Peyer's patch (tissue), 4 donors: ENCODE measurements at regions not wholly inside any gene's neighbourhood (a gene's known extent, or its start where the extent isn't known, plus 50 kb on each side); places are given as distances from the start of the nearest gene placed in this dataset.
"Not testable (repeated sequence)": the region's sequence is repeated elsewhere in the genome, so short reads cannot be mapped to it uniquely, and the experiment has no call there.

Source experiments
- DNase-seq, 3 donors: peaks; one replicate each; pipeline ENCODE4 v3.0.0-alpha.2; 2017 to 2019
- H3K27ac ChIP-seq, 4 donors: fragments of 200-600 bp; sonication (generic); one replicate each; pipeline ENCODE4 v1.5.1; 2016 to 2019
- H3K27me3 ChIP-seq, 2 donors: fragments of 200-600 bp; sonication (generic); one replicate each; pipeline ENCODE4 v1.5.1; 2019
- H3K36me3 ChIP-seq, 3 donors: fragments of 200-600 bp; sonication (generic); one replicate each; pipeline ENCODE4 v1.5.1; 2016 to 2019
- H3K4me1 ChIP-seq, 4 donors: fragments of 200-600 bp; sonication (generic); one replicate each; pipeline ENCODE4 v1.5.1; 2016 to 2019
- H3K4me3 ChIP-seq, 4 donors: fragments of 200-600 bp; sonication (generic); 1 replicate in 3 of 4; 2 replicates in 1 of 4; pipeline ENCODE4 v1.5.1; 2016 to 2019; ENCODE audit warnings: mild to moderate bottlenecking in 1 of 4
- H3K9me3 ChIP-seq, 4 donors: fragments of 200-600 bp; sonication (generic); one replicate each; pipeline ENCODE4 v1.5.1; 2016 to 2019; ENCODE audit warnings: mild to moderate bottlenecking in 1 of 4
- POLR2A ChIP-seq, 2 donors: fragments of 450-650 bp; IDR thresholded peaks; one replicate each; pipeline ENCODE4 v1.5.1; 2017; ENCODE audit warnings: antibody characterized with exemption in 2 of 2, mild to moderate bottlenecking in 2 of 2, moderate library complexity in 2 of 2
- TF ChIP-seq, protein P1 (sequence below), 6 experiments: fragments of 450-650 bp in 4 of 6; fragments of 200-600 bp in 2 of 6; sonication (generic) in 1 of 6; IDR thresholded peaks; one replicate each; pipeline ENCODE4 v1.5.1; 2017 to 2019; ENCODE audit warnings: antibody characterized with exemption in 6 of 6, mild to moderate bottlenecking in 3 of 6, moderate library complexity in 1 of 6

DNA sequence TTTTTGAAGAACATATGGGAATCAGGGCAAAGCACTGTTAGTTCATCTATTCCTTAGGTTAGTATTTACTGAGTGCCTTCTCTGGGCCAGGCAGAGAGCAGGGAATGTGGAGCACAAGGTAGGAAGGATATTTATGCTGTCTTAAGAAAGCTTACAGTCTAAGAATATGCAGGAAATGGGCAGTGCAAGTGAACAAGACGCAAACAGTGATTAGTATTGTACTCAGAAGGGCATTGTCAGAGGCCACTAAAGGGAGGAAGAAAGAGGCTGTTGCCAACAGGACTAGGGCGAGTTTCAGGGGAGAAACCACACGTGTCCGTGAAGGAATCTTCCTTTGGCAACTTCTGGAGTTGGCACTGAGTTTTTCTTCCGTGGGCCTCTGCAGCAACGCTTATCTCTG, 552.8 kb upstream of the COBL start:
- Histone ChIP-seq H3K9me3 (no peaks in the 10 kb centered on the region), H3K27ac (no peak overlapping the region), H3K36me3 (no peaks in the 10 kb centered on the region), H3K4me1 (no peaks in the 10 kb centered on the region), H3K27me3 (no peaks in the 10 kb centered on the region), H3K4me3 (no peak overlapping the region)
- DNase-seq = no peak
- TF ChIP-seq, protein P1, sequence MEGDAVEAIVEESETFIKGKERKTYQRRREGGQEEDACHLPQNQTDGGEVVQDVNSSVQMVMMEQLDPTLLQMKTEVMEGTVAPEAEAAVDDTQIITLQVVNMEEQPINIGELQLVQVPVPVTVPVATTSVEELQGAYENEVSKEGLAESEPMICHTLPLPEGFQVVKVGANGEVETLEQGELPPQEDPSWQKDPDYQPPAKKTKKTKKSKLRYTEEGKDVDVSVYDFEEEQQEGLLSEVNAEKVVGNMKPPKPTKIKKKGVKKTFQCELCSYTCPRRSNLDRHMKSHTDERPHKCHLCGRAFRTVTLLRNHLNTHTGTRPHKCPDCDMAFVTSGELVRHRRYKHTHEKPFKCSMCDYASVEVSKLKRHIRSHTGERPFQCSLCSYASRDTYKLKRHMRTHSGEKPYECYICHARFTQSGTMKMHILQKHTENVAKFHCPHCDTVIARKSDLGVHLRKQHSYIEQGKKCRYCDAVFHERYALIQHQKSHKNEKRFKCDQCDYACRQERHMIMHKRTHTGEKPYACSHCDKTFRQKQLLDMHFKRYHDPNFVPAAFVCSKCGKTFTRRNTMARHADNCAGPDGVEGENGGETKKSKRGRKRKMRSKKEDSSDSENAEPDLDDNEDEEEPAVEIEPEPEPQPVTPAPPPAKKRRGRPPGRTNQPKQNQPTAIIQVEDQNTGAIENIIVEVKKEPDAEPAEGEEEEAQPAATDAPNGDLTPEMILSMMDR (IDR thresholded peaks at IDR 0.05) = no peak
- no peak for TF ChIP-seq POLR2A (IDR thresholded peaks at IDR 0.05)

DNA sequence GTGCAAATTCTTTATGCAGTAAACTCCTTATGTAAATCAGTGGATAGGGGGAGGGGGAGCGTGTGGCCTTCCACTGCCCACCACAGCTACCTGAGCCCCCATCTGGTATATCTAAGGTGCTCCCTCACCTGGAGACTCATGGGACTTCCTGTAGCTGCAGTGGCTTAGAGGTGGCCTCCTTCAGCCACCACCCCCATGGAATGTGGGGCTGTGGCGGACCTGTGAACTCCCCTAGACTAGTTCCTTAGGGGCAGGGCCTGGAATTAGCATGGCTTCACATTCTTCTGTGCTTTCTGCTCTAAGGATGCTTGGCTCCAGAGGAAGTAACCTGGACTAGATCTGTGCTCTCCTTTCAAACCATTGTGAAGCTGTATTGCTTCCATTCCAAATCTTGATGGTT, 550.5 kb upstream of the COBL start:
- no peak for TF ChIP-seq POLR2A (IDR thresholded peaks at IDR 0.05)
- TF ChIP-seq, protein P1 (IDR thresholded peaks at IDR 0.05) = no peak
- Histone ChIP-seq H3K4me1 (no peaks in the 10 kb centered on the region), H3K27ac (no peak overlapping the region), H3K4me3 (no peak overlapping the region), H3K36me3 (no peaks in the 10 kb centered on the region), H3K27me3 (no peaks in the 10 kb centered on the region), H3K9me3 (no peaks in the 10 kb centered on the region)
- DNase-seq = no peak

DNA sequence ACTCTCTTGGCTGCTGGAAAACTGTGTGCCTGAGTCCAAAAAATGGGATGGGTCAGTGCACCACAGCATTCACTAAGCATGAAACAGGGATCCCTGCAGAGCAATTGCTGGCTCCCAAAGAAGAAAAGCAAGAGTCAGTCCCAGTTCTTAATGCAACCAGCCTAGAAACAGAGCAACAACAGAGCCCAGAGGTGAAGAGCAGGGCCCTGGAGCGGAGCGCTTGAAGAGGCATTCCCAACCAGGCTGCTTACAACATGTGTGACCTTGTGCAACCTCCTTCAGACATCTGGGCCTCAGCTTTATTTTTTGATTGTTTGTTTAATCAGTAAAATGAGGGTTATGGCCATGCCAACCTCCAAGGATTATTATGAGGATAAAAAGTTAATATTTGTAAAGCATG, 543.7 kb upstream of the COBL start:
- peaks cover 0 to 1% (median 0%) of the 10 kb centered on the region in 4 donors for H3K9me3 ChIP-seq
- no peak overlapping the region for H3K27ac ChIP-seq
- TF ChIP-seq, protein P1 (IDR thresholded peaks at IDR 0.05) = no peak
- TF ChIP-seq POLR2A (IDR thresholded peaks at IDR 0.05) = no peak
- no peaks in the 10 kb centered on the region for H3K27me3 ChIP-seq
- no peaks in the 10 kb centered on the region for H3K4me1 ChIP-seq
- H3K4me3 ChIP-seq = no peak overlapping the region
- DNase-seq = no peak
- no peaks in the 10 kb centered on the region for H3K36me3 ChIP-seq

DNA sequence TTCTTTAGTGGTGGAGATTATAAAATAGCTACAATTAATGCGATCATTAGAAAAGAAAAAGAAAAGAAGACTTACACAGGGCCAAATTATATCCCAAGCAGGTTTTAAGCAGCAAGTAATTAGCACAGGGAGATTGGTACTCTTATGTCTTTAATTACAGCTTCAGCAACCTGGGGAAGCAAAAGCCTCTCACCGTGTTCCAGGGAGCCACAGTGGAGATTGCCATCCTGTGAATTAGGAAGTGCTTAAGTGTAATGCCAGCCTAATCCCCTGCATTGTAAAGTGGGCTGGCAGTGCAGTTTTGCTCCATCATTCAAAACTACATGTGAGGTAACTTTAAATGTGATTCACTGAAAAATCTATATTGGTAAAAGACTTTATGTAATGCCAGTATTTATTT, 533.5 kb upstream of the COBL start:
- H3K9me3 ChIP-seq = peaks cover 0 to 7% (median 0%) of the 10 kb centered on the region in 4 donors
- H3K4me1 ChIP-seq = no peaks in the 10 kb centered on the region

DNA sequence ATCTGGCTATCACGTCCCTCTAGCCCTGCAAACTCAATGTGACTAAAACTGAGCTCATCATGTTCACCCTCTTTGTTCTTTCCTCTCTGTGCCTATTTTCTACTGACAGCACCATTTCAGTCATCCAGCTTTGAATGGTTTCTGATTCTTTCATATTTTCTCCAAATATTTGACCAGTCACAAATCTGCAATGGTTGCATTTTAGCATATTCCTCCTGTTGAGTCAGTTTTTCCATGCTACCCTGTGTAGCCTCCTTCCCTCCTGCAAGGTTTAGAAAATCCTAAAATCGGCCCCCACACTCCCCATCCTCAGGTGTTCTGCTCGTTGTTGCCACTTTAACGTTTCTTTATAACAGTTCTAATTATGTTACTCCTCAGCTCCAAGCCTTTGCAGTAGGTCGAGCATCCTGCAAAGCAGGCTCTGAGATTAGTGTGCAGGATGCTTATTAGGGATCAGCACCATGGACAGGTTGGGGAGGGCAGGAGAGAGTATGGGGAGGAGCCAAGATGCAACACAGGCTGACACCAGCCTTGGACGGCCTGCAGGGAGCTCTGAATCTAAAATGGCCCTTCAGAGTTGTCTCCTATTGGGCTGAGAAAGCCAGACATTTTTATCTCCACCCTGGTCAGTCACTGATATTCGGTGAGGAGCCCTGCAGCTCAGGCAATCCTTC, 531.0 kb upstream of the COBL start:
- Histone ChIP-seq H3K4me1 (no peaks in the 10 kb centered on the region), H3K9me3 (peaks cover 0 to 4% (median 0%) of the 10 kb centered on the region in 4 donors), H3K27me3 (no peaks in the 10 kb centered on the region), H3K36me3 (no peaks in the 10 kb centered on the region), H3K4me3 (no peak overlapping the region), H3K27ac (no peak overlapping the region)
- DNase-seq = no peak
- TF ChIP-seq, protein P1 (IDR thresholded peaks at IDR 0.05) = no peak
- no peak for TF ChIP-seq POLR2A (IDR thresholded peaks at IDR 0.05)

More for the DNA sequence above, 533.5 kb upstream of the COBL start:
- DNase-seq = no peak
- H3K36me3 ChIP-seq = no peaks in the 10 kb centered on the region
- no peaks in the 10 kb centered on the region for H3K27me3 ChIP-seq
- TF ChIP-seq, protein P1 (IDR thresholded peaks at IDR 0.05) = no peak
- no peak for TF ChIP-seq POLR2A (IDR thresholded peaks at IDR 0.05)
- no peak overlapping the region for H3K27ac ChIP-seq
- H3K4me3 ChIP-seq = no peak overlapping the region

DNA sequence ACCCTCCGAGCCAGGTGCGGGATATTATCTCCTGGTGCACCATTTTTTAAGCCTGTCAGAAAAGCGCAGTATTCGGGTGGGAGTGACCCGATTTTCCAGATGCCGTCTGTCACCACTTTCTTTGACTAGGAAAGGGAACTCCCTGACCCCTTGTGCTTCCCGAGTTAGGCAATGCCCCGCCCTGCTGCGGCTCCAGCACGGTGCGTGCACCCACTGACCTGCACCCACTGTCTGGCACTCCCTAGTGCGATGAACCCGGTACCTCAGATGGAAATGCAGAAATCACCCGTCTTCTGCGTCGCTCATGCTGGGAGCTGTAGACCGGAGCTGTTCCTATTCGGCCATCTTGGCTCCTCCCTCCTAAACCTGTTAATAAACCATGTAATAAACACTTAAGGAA, 522.5 kb upstream of the COBL start:
- DNase-seq, H3K4me1 ChIP-seq: not testable (repeated sequence)

More for the DNA sequence above, 522.5 kb upstream of the COBL start:
- H3K27ac ChIP-seq, H3K36me3 ChIP-seq, H3K4me3 ChIP-seq, H3K27me3 ChIP-seq, H3K9me3 ChIP-seq: not testable (repeated sequence)
